Hepatic stellate cell (primary cell): ENCODE measurements at regions not wholly inside any gene's neighbourhood (a gene's known extent, or its start where the extent isn't known, plus 50 kb on each side); places are given as distances from the start of the nearest gene placed in this dataset.
"Not testable (repeated sequence)": the region's sequence is repeated elsewhere in the genome, so short reads cannot be mapped to it uniquely, and the experiment has no call there.

Source experiments
- DNase-seq: peaks from one replicate; pipeline ENCODE4 v3.0.0; 2011; ENCODE audit warnings: low spot score

DNA sequence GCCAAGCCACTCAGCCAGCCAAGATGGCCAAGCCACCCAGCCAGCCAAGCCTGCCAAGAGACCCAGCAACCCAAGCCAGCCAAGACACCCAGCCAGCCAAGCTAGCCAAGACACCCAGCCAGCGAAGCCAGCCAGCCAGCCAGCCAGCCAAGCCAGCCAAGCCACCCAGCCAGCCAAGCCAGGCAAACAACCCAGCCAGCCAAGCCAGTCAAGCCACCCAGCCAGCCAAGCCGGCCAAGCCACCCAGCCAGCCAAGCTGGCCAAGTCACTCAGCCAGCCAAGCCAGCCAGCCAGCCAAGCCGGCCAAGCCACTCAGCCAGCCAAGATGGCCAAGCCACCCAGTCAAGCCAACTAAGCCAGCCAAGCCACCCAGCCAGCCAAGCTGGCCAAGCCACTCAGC is 337.5 kb upstream of the PLGLB2 start:
- DNase-seq: not testable (repeated sequence)

DNA sequence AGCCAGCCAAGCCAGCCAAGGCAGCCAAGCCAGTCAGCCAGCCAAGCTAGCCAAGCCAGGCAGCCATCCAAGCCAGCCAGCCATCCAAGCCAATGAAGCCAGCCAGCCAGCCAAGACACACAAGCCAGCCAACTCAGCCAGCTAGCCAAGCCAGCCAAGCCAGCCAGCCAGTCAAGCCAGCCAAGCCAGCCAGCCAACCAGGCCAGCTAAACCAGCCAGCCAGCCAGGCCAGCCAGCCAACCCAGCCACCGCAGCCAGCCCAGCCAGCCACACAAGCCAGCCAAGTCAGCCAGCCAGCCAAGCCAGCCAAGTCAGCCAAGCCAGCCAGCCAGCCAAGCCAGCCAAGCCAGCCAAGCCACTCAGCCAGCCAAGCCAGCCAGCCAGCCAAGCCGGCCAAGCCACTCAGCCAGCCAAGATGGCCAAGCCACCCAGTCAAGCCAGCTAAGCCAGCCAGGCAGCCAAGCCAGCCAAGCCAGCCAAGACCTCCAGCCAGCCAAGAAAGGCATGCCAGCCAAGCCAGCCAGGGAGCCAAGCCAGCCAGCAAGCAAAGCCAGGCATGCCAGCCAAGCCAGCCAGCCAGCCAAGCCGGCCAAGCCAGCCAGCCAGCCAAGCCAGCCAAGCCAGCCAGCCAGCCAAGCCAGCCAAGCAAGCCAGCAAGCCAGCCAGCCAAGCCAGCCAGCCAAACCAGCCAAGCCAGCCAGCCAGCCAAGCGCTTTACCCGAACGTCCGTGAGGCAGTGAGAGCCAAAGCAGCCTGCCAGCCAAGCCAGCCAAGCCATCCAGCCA is 335.7 kb upstream of the PLGLB2 start:
- DNase-seq: not testable (repeated sequence)

DNA sequence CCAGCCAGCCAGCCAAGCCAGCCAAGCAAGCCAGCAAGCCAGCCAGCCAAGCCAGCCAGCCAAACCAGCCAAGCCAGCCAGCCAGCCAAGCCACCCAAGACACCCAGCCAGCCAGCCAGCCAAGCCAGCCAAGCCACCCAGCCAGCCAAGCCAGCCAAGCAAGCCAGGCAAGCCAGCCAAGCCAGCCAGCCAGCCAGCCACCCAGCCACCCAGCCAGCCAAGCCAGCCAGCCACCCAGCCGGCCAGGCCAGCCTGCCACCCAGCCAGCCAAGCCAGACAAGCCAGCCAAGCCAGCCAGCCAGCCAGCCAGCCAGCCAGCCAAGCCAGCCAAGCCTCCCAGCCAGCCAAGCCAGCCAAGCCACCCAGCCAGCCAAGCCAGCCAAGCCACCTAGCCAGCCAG is 333.6 kb upstream of the PLGLB2 start:
- not testable (repeated sequence) for DNase-seq

DNA sequence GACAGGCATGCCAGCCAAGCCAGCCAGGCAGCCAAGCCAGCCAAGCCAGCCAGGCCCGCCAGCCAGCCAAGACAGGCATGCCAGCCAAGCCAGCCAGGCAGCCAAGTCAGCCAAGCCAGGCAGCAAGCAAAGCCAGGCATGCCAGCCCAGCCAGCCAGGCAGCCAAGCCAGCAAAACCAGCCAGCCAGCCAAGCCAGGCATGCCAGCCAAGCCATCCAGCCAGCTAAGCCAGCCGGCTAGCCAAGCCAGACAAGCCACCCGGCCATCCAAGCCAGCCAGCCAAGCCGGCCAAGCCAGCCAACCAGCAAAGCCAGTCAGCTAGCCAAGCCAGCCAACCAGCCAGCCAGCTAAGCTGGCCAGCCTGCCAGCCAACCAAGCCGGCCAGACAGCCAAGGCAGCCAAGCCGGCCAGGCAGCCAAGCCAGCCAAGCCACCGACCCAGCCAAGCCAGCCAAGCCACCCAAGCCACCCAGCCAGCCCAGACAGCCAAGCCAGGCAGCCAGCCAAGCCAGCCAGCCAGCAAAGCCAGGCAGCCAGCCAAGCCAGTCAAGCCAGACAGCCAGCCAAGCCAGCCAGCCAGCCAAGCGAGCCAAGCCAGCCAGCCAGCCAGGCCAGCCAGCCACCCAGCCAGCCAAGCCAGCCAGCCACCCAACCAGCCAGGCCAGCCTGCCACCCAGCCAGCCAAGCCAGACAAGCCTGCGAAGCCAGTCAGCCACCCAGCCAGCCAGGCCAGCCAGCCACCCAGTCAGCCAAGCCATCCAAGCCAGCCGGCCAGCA is 332.9 kb upstream of the PLGLB2 start:
- DNase-seq: not testable (repeated sequence)

DNA sequence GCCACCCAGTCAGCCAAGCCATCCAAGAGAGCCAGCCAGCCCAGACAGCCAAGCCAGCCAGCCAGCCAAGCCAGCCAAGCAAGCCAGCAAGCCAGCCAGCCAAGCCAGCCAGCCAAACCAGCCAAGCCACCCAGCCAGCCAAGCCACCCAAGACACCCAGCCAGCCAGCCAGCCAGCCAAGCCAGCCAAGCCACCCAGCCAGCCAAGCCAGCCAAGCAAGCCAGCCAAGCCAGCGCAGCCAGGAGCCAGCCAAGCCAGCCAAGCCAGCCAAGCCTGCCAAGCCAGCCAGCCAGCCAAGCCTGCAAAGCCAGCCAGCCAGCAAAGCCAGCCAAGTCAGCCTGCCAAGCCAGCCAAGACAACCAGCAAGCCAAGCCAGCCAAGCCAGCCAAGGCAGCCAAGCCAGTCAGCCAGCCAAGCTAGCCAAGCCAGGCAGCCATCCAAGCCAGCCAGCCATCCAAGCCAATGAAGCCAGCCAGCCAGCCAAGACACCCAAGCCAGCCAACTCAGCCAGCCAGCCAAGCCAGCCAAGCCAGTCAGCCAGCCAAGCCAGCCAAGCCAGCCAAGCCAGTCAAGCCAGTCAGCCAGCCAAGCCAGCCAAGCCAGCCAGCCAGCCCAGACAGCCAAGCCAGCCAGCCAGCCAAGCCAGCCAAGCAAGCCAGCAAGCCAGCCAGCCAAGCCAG is 332.2 kb upstream of the PLGLB2 start:
- DNase-seq: not testable (repeated sequence)

DNA sequence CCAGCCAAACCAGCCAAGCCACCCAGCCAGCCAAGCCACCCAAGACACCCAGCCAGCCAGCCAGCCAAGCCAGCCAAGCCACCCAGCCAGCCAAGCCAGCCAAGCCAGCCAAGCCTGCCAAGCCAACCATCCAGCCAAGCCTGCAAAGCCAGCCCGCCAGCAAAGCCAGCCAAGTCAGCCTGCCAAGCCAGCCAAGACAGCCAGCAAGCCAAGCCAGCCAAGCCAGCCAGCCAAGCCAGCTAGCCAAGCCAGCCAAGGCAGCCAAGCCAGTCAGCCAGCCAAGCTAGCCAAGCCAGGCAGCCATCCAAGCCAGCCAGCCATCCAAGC is 331.7 kb upstream of the PLGLB2 start:
- DNase-seq: not testable (repeated sequence)

DNA sequence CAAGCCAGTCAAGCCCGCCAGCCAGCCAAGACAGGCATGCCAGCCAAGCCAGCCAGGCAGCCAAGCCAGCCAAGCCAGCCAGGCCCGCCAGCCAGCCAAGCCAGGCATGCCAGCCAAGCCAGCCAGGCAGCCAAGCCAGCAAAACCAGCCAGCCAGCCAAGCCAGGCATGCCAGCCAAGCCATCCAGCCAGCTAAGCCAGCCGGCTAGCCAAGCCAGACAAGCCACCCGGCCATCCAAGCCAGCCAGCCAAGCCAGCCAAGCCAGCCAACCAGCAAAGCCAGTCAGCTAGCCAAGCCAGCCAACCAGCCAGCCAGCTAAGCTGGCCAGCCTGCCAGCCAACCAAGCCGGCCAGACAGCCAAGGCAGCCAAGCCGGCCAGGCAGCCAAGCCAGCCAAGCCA is 330.7 kb upstream of the PLGLB2 start:
- not testable (repeated sequence) for DNase-seq

DNA sequence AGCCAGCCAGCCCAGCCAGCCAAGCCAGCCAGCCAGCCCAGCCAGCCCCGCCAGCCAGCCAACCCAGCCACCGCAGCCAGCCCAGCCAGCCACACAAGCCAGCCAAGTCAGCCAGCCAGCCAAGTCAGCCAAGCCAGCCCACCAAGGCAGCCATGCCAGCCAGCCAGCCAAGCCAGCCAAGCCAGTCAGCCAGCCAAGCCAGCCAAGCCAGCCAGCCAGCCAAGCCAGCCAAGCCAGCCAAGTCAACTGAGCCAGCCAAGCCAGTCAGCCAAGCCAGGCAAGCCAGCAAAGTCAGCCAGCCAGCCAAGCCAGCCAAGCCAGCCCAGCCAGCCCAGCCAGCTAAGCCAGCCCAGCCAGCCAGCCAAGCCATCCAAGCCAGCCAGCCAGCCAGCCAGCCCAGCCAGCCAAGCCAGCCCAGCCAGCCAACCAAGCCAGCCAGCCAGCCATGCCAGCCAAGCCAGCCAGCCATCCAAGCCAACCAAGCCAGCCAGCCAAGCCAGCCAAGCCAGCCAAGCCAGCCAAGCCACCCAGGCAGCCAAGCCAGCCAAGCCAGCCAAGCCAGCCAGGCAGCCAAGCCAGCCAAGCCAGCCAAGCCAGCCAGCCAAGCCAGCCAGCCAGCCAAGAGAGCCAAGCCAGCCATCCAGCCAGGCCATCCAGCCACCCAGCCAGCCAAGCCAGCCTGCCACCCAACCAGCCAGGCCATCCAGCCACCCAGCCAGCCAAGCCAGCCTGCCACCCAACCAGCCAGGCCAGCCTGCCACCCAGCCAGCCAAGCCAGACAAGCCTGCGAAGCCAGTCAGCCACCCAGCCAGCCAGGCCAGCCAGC is 329.9 kb upstream of the PLGLB2 start:
- DNase-seq: not testable (repeated sequence)

DNA sequence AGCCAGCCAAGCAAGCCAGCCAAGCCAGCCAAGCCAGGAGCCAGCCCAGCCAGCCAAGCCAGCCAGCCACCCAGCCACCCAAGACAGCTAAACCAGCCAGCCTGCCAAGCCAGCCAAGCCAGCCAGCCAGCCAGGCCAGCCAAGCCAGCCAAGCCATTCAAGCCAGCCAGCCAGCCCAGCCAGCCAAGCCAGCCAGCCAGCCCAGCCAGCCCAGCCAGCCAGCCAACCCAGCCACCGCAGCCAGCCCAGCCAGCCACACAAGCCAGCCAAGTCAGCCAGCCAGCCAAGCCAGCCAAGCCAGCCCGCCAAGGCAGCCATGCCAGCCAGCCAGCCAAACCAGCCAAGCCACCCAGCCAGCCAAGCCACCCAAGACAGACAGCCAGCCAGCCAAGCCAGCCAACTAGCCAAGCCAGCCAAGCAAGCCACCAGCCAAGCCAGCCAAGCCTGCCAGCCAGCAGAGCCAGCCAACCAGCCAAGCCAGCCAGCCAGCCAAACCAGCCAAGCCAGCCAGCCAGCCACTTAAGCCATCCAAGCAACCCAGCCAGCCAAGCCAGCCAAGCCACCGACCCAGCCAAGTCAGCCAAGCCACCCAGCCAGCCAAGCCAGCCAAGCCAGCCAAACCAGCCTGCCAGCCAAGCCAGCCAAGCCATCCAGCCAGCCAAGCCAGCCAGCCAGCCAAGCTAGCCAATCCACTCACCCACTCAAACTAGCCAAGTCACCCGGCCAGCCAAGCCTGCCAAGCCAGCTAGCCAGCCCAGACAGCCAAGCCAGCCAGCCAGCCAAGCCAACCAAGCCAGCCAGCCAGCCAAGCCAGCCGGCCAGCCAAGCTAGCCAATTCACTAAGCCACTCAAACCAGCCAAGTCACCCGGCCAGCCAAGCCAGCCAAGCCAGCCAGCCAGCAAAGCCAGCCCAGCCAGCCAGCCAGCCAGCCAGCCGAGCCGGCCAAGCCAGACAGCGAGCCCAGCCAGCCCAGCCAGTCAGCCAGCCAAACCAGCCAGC is 328.8 kb upstream of the PLGLB2 start:
- DNase-seq: not testable (repeated sequence)

DNA sequence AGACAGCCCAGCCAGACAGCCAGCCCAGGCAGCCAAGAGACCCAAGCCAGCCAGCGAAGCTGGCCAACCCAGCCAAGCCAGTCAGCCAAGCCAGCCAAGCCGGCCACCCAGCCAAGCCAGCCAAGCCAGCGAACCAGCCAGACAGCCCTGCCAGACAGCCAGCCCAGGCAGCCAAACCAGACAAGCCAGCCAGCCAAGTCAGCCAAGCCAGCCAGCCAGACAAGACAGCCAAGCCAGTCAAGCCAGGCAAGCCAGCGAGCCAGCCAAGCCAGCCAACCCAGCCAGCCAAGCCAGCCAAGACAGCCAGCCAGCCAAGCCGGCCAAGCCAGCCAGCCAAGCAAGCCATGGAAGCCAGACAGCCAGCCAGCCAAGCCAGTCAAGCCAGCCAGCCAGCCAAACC is 327.9 kb upstream of the PLGLB2 start:
- not testable (repeated sequence) for DNase-seq

DNA sequence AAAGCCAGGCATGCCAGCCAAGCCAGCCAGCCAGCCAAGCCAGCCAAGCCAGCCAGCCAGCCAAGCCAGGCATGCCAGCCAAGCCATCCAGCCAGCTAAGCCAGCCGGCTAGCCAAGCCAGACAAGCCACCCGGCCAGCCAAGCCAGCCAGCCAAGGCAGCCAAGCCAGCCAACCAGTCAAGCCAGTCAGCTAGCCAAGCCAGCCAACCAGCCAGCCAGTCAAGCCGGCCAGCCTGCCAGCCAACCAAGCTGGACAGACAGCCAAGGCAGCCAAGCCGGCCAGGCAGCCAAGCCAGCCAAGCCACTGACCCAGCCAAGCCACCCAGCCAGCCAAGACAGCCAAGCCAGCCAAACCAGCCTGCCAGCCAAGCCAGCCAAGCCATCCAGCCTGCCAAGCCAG is 326.9 kb upstream of the PLGLB2 start:
- not testable (repeated sequence) for DNase-seq

DNA sequence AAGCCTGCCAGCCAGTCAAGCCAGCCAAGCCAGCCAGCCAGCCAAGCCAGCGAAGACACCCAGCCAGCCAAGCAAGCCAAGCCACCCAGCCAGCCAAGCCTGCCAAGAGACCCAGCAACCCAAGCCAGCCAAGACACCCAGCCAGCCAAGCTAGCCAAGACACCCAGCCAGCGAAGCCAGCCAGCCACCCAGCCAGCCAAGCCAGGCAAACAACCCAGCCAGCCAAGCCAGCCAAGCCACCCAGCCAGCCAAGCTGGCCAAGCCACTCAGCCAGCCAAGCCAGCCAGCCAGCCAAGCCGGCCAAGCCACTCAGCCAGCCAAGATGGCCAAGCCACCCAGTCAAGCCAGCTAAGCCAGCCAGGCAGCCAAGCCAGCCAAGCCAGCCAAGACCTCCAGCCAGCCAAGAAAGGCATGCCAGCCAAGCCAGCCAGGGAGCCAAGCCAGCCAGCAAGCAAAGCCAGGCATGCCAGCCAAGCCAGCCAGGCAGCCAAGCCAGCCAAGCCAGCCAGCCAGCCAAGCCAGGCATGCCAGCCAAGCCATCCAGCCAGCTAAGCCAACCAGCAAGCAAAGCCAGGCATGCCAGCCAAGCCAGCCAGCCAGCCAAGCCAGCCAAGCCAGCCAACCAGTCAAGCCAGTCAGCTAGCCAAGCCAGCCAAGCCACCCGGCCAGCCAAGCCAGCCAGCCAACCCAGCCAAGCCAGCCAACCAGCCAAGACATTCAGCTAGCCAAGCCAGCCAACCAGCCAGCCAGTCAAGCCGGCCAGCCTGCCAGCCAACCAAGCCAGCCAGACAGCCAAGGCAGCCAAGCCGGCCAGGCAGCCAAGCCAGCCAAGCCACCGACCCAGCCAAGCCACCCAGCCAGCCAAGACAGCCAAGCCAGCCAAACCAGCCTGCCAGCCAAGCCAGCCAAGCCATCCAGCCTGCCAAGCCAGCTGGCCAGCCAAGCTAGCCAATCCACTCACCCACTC is 323.8 kb upstream of the PLGLB2 start:
- DNase-seq: not testable (repeated sequence)

DNA sequence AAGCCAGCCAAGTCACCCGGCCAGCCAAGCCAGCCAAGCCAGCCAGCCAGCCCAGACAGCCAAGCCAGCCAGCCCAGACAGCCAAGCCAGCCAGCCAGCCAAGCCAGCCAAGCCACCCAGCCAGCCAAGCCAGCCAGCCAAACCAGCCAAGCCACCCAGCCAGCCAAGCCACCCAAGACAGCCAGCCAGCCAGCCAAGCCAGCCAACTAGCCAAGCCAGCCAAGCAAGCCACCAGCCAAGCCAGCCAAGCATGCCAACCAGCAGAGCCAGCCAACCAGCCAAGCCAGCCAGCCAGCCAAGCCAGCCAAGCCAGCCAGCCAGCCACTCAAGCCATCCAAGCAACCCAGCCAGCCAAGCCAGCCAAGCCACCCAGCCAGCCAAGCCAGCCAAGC is 323.1 kb upstream of the PLGLB2 start:
- not testable (repeated sequence) for DNase-seq

DNA sequence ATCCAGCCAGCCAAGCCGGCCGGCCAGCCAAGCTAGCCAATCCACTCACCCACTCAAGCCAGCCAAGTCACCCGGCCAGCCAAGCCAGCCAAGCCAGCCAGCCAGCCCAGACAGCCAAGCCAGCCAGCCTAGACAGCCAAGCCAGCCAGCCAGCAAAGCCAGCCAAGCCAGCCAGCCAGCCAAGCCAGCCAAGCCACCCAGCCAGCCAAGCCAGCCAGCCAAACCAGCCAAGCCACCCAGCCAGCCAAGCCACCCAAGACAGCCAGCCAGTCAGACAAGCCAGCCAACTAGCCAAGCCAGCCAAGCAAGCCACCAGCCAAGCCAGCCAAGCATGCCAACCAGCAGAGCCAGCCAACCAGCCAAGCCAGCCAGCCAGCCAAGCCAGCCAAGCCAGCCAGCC is 322.7 kb upstream of the PLGLB2 start:
- not testable (repeated sequence) for DNase-seq

DNA sequence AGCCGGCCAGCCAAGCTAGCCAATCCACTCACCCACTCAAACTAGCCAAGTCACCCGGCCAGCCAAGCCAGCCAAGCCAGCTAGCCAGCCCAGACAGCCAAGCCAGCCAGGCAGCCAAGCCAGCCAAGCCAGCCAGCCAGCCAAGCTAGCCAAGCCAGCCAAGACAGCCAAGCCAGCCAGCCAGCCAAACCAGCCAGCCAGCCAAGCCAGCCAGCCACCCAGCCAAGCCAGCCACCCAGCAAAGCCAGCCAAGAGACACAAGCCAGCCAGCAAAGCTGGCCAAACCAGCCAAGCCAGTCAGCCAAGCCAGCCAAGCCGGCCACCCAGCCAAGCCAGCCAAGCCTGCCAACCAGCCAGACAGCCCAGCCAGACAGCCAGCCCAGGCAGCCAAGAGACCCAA is 322.2 kb upstream of the PLGLB2 start:
- not testable (repeated sequence) for DNase-seq

DNA sequence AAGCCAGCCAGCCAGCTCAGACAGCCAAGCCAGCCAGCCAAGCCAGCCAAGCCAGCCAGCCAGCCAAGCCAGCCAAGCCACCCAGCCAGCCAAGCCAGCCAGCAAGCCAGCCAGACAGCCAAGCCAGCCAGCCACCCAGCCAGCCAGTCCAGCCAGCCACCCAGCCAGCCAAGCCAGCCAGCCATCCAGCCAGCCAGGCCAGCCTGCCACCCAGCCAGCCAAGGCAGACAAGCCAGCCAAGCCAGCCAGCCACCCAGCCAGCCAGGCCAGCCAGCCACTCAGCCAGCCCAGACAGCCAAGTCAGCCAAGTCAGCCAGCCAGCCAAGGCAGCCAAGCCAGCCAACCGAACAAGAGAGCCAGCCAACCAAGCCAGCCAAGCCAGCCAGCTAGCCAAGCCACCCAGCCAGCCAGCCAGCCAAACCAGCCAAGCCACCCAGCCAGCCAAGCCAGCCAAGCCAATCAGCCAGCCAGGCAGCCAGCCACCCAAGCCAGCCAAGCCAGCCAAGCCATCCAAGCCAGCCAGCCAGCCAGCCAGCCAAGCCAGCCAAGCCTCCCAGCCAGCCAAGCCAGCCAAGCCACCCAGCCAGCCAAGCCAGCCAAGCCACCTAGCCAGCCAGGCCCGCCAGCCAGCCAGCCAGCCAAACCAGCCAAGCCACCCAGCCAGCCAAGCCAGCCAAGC is 319.3 kb upstream of the PLGLB2 start:
- not testable (repeated sequence) for DNase-seq

DNA sequence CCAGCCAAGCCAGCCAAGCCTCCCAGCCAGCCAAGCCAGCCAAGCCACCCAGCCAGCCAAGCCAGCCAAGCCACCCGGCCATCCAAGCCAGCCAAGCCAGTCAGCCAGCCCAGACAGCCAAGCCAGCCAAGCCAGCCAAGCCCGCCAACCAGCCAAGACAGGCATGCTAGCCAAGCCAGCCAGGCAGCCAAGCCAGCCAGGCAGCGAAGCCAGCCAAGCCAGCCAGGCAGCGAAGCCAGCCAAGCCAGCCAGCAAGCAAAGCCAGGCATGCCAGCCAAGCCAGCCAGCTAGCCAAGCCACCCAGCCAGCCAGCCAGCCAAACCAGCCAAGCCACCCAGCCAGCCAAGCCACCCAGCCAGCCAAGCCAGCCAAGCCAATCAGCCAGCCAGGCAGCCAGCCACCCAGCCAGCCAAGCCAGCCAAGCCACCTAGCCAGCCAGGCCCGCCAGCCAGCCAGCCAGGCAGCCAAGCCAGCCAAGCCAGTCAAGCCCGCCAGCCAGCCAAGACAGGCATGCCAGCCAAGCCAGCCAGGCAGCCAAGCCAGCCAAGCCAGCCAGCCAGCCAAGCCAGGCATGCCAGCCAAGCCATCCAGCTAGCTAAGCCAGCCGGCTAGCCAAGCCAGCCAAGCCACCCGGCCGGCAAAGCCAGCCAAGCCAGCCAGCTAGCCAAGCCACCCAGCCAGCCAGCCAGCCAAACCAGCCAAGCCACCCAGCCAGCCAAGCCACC is 318.5 kb upstream of the PLGLB2 start:
- not testable (repeated sequence) for DNase-seq

DNA sequence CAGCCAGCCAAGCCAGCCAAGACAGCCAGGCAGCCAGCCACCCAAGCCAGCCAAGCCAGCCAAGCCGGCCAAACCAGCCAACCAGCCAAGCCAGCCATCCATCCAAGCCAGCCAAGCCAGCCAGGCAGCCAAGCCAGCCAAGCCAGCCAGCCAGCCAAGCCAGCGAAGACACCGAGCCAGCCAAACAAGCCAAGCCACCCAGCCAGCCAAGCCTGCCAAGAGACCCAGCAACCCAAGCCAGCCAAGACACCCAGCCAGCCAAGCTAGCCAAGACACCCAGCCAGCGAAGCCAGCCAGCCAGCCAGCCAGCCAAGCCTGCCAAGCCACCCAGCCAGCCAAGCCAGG is 318.0 kb upstream of the PLGLB2 start:
- DNase-seq: not testable (repeated sequence)
